ENCODE measurements at regions not wholly inside any gene's neighbourhood (a gene's known extent, or its start where the extent isn't known, plus 50 kb on each side); places are given as distances from the start of the nearest gene placed in this dataset.
A peak's percentile ranks its signal among the peaks of the same experiment; 100 is the strongest.

GRCh38 chr10:62640411-62640810 is 164.1 kb upstream of the ADO start:
- Mint-ChIP-seq H3K36me3 (ENCODE audit: low read depth) (no peaks in the 10 kb centered on the region), H3K4me3 (no peak overlapping the region), H3K27me3 (ENCODE audit: low read depth) (peaks cover 2% of the 10 kb centered on the region), H3K27ac (no peak overlapping the region), H3K9me3 (no peaks in the 10 kb centered on the region), H3K4me1 (ENCODE audit: low read depth) (peaks cover 4% of the 10 kb centered on the region)
- DNase-seq (ENCODE audit: low spot score): no peak

GRCh38 chr10:62643606-62644587 is 160.6 kb upstream of the ADO start:
- Mint-ChIP-seq H3K4me1 (ENCODE audit: low read depth) (peaks cover 9% of the 10 kb centered on the region), H3K27me3 (ENCODE audit: low read depth) (peaks cover 2% of the 10 kb centered on the region), H3K27ac (no peak overlapping the region), H3K4me3 (no peak overlapping the region), H3K36me3 (ENCODE audit: low read depth) (no peaks in the 10 kb centered on the region), H3K9me3 (no peaks in the 10 kb centered on the region)
- peak; percentile 30 for DNase-seq (ENCODE audit: low spot score)

- Mint-ChIP-seq H3K4me3 (no peak overlapping the region), H3K9me3 (no peaks in the 10 kb centered on the region), H3K36me3 (ENCODE audit: low read depth) (no peaks in the 10 kb centered on the region), H3K4me1 (ENCODE audit: low read depth) (peaks cover 8% of the 10 kb centered on the region), H3K27ac (no peak overlapping the region), H3K27me3 (ENCODE audit: low read depth) (no peaks in the 10 kb centered on the region)
- peak; percentile 36 for DNase-seq (ENCODE audit: low spot score)
These were observed 157.0 kb upstream of the ADO start for GRCh38 chr10:62647375-62648092.

- H3K27ac Mint-ChIP-seq: no peak overlapping the region
These were observed 155.6 kb upstream of the ADO start for GRCh38 chr10:62648921-62649320.

GRCh38 chr10:62650411-62650810 is 154.1 kb upstream of the ADO start:
- H3K27ac Mint-ChIP-seq: no peak overlapping the region
- H3K4me3 Mint-ChIP-seq: no peak overlapping the region
- H3K36me3 Mint-ChIP-seq (ENCODE audit: low read depth): no peaks in the 10 kb centered on the region
- peaks cover 10% of the 10 kb centered on the region for H3K4me1 Mint-ChIP-seq (ENCODE audit: low read depth)
- no peak for DNase-seq (ENCODE audit: low spot score)
- no peaks in the 10 kb centered on the region for H3K27me3 Mint-ChIP-seq (ENCODE audit: low read depth)
- H3K9me3 Mint-ChIP-seq: peaks cover 4% of the 10 kb centered on the region

More at GRCh38 chr10:62648921-62649320, 155.6 kb upstream of the ADO start:
- peaks cover 10% of the 10 kb centered on the region for H3K4me1 Mint-ChIP-seq (ENCODE audit: low read depth)
- no peaks in the 10 kb centered on the region for H3K36me3 Mint-ChIP-seq (ENCODE audit: low read depth)
- H3K4me3 Mint-ChIP-seq: no peak overlapping the region
- no peaks in the 10 kb centered on the region for H3K27me3 Mint-ChIP-seq (ENCODE audit: low read depth)
- no peak for DNase-seq (ENCODE audit: low spot score)
- H3K9me3 Mint-ChIP-seq: peaks cover 4% of the 10 kb centered on the region

GRCh38 chr10:62651341-62651740 is 153.2 kb upstream of the ADO start:
- Mint-ChIP-seq H3K27me3 (ENCODE audit: low read depth) (peaks cover under 1% of the 10 kb centered on the region), H3K4me1 (ENCODE audit: low read depth) (peaks cover 10% of the 10 kb centered on the region), H3K36me3 (ENCODE audit: low read depth) (no peaks in the 10 kb centered on the region), H3K9me3 (peaks cover 4% of the 10 kb centered on the region), H3K27ac (no peak overlapping the region), H3K4me3 (no peak overlapping the region)
- DNase-seq (ENCODE audit: low spot score): no peak

- Mint-ChIP-seq H3K27me3 (ENCODE audit: low read depth) (peaks cover 3% of the 10 kb centered on the region), H3K4me3 (no peak overlapping the region), H3K4me1 (ENCODE audit: low read depth) (peaks cover 9% of the 10 kb centered on the region), H3K36me3 (ENCODE audit: low read depth) (no peaks in the 10 kb centered on the region), H3K9me3 (peaks cover 4% of the 10 kb centered on the region), H3K27ac (no peak overlapping the region)
- peak; percentile 32 for DNase-seq (ENCODE audit: low spot score)
These were observed 152.4 kb upstream of the ADO start for GRCh38 chr10:62652114-62652513.

- Mint-ChIP-seq H3K27me3 (ENCODE audit: low read depth) (peaks cover 3% of the 10 kb centered on the region), H3K4me3 (no peak overlapping the region), H3K4me1 (ENCODE audit: low read depth) (peaks cover 6% of the 10 kb centered on the region), H3K36me3 (ENCODE audit: low read depth) (no peaks in the 10 kb centered on the region), H3K9me3 (peaks cover 4% of the 10 kb centered on the region), H3K27ac (no peak overlapping the region)
- DNase-seq (ENCODE audit: low spot score): no peak
These were observed 152.0 kb upstream of the ADO start for GRCh38 chr10:62652564-62652963.

- Mint-ChIP-seq H3K36me3 (ENCODE audit: low read depth) (no peaks in the 10 kb centered on the region), H3K4me1 (ENCODE audit: low read depth) (peaks cover 3% of the 10 kb centered on the region), H3K9me3 (peaks cover 4% of the 10 kb centered on the region), H3K4me3 (no peak overlapping the region), H3K27ac (no peak overlapping the region), H3K27me3 (ENCODE audit: low read depth) (peaks cover 3% of the 10 kb centered on the region)
- no peak for DNase-seq (ENCODE audit: low spot score)
These were observed 151.3 kb upstream of the ADO start for GRCh38 chr10:62653254-62653653.

GRCh38 chr10:62654966-62655336 is 149.6 kb upstream of the ADO start:
- H3K4me1 Mint-ChIP-seq (ENCODE audit: low read depth): peaks cover 3% of the 10 kb centered on the region
- peaks cover 5% of the 10 kb centered on the region for H3K27me3 Mint-ChIP-seq (ENCODE audit: low read depth)
- H3K36me3 Mint-ChIP-seq (ENCODE audit: low read depth): no peaks in the 10 kb centered on the region
- H3K9me3 Mint-ChIP-seq: peaks cover 4% of the 10 kb centered on the region
- no peak overlapping the region for H3K27ac Mint-ChIP-seq
- no peak for DNase-seq (ENCODE audit: low spot score)
- no peak overlapping the region for H3K4me3 Mint-ChIP-seq

- Mint-ChIP-seq H3K27ac (no peak overlapping the region), H3K4me3 (no peak overlapping the region)
These were observed 149.1 kb upstream of the ADO start for GRCh38 chr10:62655337-62655994.

GRCh38 chr10:62657244-62657835 is 147.2 kb upstream of the ADO start:
- no peaks in the 10 kb centered on the region for H3K36me3 Mint-ChIP-seq (ENCODE audit: low read depth)

More at GRCh38 chr10:62655337-62655994, 149.1 kb upstream of the ADO start:
- Mint-ChIP-seq H3K36me3 (ENCODE audit: low read depth) (no peaks in the 10 kb centered on the region), H3K9me3 (peaks cover 4% of the 10 kb centered on the region), H3K4me1 (ENCODE audit: low read depth) (peaks cover 3% of the 10 kb centered on the region), H3K27me3 (ENCODE audit: low read depth) (peaks cover 5% of the 10 kb centered on the region)
- DNase-seq (ENCODE audit: low spot score): no peak

GRCh38 chr10:62658516-62658915 is 146.0 kb upstream of the ADO start:
- H3K36me3 Mint-ChIP-seq (ENCODE audit: low read depth): no peaks in the 10 kb centered on the region
- H3K27me3 Mint-ChIP-seq (ENCODE audit: low read depth): peaks cover 7% of the 10 kb centered on the region
- H3K27ac Mint-ChIP-seq: no peak overlapping the region
- H3K9me3 Mint-ChIP-seq: peaks cover 4% of the 10 kb centered on the region
- DNase-seq (ENCODE audit: low spot score): no peak
- H3K4me1 Mint-ChIP-seq (ENCODE audit: low read depth): no peaks in the 10 kb centered on the region
- H3K4me3 Mint-ChIP-seq: no peak overlapping the region

More at GRCh38 chr10:62657244-62657835, 147.2 kb upstream of the ADO start:
- Mint-ChIP-seq H3K4me1 (ENCODE audit: low read depth) (peaks cover 3% of the 10 kb centered on the region), H3K27ac (no peak overlapping the region), H3K9me3 (peaks cover 4% of the 10 kb centered on the region), H3K4me3 (no peak overlapping the region), H3K27me3 (ENCODE audit: low read depth) (peaks cover 5% of the 10 kb centered on the region)
- no peak for DNase-seq (ENCODE audit: low spot score)

Data from T-helper 2 cell treated with Interferon-gamma antibody and Interleukin-4, amounts not matched to agents 5 μg/mL and 100 μg/mL, for 36 hours (primary cell).